Stimulated activated CD8-positive, alpha-beta memory T cell treated with anti-CD3 and anti-CD28 coated beads, Interleukin-15, amount 100 ng/mL, for 1 hour (primary cell): ENCODE measurements at regions not wholly inside any gene's neighbourhood (a gene's known extent, or its start where the extent isn't known, plus 50 kb on each side); places are given as distances from the start of the nearest gene placed in this dataset.

Experiments
- DNase-seq: peaks from one replicate; pipeline ENCODE4 v3.0.0-alpha.2; 2020; ENCODE audit warnings: low read depth

GRCh38 chr10:94193466-94193924 lies 169.2 kb downstream of the NOC3L start:
- no peak for DNase-seq

GRCh38 chr10:94194256-94194655 lies 168.5 kb downstream of the NOC3L start:
- no peak for DNase-seq

DNA sequence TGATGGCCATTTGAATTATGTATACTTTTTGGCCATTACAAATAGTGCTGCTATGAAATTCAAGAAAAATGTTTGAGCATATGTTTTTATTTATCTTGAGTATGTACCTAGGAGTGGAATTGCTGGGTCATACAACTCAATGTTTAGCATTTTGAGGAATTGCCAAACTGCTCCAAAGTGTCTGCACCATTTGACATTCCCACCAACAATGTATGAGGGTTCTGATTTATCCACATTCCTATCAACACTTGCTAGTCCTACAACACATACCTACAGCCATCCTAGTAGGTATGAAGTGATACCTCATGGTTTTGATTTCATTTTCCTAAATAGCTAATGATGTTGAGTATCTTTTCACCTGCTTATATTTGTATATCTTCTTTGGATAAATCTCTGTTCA lies 165.5 kb downstream of the NOC3L start:
- DNase-seq, result no peak

GRCh38 chr10:94198324-94198723 lies 164.4 kb downstream of the NOC3L start:
- DNase-seq, result no peak

- no peak for DNase-seq
Observed at GRCh38 chr10:94199565-94199964, 163.2 kb downstream of the NOC3L start.

- DNase-seq, result no peak
Observed at GRCh38 chr10:94200146-94200837, 162.4 kb downstream of the NOC3L start.

DNA sequence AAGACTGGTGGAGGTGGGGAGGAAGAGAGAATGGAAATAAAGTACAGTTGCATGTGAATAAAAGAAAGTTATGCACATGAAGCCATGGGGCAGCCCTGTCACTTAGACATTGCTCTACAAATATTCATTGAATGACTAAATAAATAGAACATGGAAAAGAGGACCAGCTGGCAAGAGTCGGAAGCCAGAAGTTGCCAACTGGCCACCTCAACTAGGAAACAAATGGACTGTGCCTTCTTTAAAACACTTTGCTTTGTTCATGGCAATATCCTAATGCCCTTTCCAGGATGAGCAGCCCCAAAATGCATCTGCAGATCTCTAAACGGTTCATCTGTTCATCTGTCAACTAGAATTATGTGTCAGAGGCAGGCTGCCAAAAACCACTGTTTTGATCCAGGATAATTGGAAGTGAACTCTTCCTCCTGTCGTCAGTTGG lies 157.3 kb downstream of the NOC3L start:
- DNase-seq, result no peak

DNA sequence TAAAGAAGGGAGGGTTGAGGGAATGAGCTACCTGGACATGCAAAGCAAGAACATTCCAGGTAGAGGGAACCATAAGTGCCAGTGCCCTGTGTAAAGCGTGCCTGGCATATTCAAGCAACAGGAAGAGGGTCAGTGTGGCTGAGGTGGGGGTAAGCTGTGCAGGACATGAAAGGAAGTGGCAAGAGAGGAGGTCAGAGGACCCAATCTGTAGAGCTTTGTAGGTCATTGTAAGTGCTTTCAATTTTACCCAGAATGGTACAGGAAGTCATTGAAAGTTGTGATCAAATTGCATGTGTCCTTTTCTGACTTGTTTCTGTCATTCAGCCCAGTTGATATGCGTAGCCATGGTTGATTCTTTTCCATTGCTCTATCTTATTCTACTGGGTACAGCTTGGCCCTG lies 156.6 kb downstream of the NOC3L start:
- DNase-seq, result no peak

DNA sequence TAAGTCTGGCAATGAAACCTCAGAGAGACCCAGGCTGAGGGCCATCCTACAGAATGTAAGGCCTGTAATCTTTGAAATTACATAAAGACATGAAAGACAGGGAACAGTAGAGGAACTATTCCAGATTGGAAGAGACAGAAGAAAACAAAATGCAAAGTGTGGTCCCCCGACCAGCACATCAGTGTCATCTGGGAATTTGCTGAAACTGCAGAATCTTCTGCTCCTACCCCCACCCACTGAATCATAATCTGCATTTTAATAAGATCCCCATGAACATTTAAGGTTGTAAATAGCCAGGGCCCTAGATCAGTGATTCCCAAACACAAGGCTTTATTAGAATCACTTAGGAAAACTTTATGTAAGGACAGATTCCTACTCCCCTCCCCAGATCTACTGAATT lies 154.4 kb downstream of the NOC3L start:
- DNase-seq, result no peak

DNA sequence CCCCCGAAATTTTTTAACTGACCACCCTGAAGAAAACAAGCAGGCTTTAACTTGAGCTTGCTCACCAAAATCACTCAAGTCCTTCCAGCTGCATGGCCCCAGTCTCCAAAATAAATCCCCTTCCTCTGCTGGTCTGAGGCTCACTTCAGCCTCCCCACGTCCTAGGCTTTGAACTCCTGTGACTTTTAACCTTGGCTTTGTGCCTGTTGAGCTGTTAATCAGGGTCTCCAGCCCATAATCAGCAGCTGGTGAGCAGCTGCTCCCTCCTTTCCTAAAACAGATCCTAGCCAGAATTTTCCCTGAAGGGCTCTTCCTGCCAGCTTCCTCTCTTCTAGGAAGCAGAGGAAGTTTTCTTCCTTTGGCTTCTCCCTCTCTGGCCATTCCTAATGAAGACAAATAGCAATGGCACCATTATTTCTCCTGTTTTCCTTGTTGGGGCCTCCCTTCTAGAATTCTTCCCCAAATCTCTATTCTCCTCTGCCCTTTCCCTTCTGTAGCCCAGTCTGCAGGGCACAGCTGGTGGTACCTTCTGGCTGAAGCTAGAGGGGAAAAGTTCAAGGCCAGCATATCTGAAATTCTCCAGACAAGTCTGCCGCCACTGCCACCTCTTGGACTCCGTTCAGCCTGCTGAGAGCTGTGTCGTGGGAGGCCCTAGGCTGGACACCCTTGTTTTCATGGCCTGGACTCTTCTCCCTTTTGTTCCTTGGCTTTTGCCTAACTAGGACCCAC lies 152.1 kb downstream of the NOC3L start:
- DNase-seq, result no peak

GRCh38 chr10:94211169-94211510 lies 151.6 kb downstream of the NOC3L start:
- no peak for DNase-seq

- DNase-seq, result no peak
Observed at GRCh38 chr10:94213001-94213530, 149.7 kb downstream of the NOC3L start.

DNA sequence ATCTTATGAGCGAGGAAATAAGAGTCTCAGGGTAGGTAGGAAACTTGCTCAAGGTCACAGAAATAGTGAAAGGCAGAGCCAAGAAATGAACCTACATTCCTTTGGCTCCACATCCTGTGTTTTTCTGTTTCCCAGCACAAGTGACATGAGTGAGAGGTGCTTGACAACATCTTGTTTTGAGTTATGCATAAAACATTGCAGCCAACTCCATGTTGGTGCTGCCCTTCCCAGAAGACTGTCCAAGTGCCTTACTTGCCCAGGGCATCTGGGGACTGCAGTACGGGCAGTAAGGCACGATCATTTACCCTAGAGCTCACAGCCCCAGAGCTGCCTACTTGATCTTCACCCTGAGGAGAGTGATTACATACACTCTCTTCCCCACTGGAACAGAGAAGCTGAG lies 148.8 kb downstream of the NOC3L start:
- DNase-seq, result no peak

GRCh38 chr10:94214481-94214893 lies 148.3 kb downstream of the NOC3L start:
- no peak for DNase-seq

GRCh38 chr10:94216201-94216600 lies 146.5 kb downstream of the NOC3L start:
- DNase-seq, result no peak

DNA sequence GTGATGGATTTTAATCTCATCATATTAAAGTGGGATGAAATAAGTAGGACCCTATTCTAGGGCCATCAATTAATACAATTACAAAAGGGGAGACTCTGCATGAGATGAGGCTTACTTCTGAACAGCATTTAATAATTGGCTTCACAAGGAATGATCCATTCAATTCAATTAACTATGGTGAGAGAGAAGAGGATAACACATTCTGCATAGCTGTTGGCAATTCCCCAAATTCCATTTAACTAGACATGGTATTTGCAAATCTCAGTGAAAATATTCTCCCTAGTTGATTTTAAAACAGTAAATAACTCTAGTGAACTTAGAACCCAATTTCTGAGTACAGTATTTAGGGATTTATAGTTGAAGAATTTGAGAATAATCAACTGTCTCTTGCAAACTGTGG lies 145.3 kb downstream of the NOC3L start:
- no peak for DNase-seq

DNA sequence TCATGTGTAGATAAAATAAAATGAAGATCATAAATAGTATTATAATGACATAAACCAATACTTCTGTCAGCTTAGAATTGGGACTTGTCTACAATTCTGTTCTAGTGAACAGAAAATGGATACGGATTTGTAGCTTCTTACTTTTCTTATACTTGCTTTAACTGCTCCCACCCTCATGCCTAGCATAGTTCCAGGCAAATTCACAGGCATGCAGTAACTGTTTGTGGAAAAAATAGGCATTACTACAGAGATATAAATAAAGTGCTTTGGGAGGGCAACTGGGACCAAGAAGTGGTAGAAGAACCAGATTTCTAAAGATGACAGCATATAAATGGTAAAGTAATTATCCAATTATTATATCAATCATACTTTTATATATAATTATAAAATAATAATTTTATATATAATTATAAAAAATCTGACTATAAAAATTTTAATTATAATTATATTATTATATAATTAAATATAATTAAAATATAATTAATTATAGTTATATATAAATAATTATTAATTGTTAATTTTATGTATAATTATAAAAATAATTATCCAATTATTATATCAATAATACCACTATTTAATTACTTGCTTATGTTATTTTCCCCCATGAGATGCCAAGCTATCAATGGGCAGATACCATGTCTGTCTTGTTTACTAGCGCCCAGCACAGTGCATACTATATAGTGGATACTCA lies 144.1 kb downstream of the NOC3L start:
- DNase-seq, result no peak

GRCh38 chr10:94219829-94220228 lies 142.9 kb downstream of the NOC3L start:
- no peak for DNase-seq

DNA sequence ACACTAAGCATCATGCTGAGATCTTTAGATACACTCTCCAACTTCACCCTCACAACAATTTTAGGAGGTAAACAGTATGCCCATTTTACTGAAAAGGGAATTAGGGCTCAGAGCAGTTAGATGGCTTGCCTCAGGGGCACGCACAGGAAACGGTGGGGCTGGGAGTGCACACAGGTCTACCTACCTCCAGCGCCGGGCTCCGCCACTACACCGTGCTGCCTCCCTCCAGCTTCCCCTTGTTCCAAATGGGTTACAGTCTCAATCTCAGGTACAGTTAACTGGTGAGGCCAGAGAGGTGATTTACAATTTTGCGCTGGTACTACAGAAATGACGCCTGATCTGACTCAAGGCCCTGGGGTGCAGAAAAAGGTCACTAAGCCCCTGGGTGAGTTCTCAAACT lies 142.0 kb downstream of the NOC3L start:
- DNase-seq, result no peak

DNA sequence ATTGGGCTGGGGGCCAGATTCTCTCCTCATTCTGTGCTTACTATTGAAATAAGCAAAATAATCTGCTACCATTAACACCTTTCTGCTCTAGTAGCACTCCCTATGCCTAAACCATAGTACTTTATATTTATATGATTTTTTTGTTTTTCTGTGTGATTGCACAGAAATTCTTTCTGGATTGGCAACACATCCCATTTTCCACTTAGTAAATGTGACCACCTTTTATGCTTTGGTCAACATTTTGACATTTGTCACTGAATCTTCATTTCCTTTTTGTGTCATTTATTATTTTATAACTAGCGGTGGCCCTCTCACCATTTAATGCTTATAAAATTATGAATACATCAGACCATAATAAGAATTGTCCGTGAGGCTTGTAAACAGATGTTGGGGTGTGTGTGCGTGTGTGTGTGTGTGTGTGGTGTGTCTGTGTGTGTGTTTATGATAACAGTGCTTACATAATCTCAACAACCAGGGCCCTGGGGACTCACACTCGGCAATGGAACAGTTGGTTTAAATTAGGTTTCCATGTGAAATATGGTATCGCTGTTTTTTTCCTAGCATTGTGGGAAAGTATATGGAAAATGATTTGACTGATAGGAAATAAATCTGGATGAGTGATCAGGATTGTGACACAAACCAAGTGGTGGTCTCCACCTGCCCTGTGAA lies 138.9 kb downstream of the NOC3L start:
- DNase-seq, result no peak

GRCh38 chr10:94224656-94225055 lies 138.1 kb downstream of the NOC3L start:
- no peak for DNase-seq

- no peak for DNase-seq
Observed at GRCh38 chr10:94225589-94225988, 137.2 kb downstream of the NOC3L start.
